Stimulated activated naive CD8-positive, alpha-beta T cell treated with anti-CD3 and anti-CD28 coated beads, Interleukin-15, amount 100 ng/mL, for 72 hours (primary cell): ENCODE measurements at regions not wholly inside any gene's neighbourhood (a gene's known extent, or its start where the extent isn't known, plus 50 kb on each side); places are given as distances from the start of the nearest gene placed in this dataset.

ENCODE experiments used
- ATAC-seq: fragments of 150-1000 bp; cut with Tn5 transposase; 2 replicates; pipeline ENCODE4 v1.10.0; 2021; ENCODE audit warnings: mild to moderate bottlenecking, moderate library complexity
- DNase-seq, 2 donors: peaks; one replicate each; pipeline ENCODE4 v3.0.0; 2021 to 2022
- H3K27ac Mint-ChIP-seq, 2 donors: one replicate each; pipeline ENCODE4 v1.8.0; 2022; ENCODE audit warnings: mild to moderate bottlenecking in 2 of 2, mixed read lengths in 2 of 2, moderate library complexity in 2 of 2
- H3K27me3 Mint-ChIP-seq: one replicate; pipeline ENCODE4 v1.8.0; 2022; ENCODE audit warnings: mixed read lengths
- H3K4me1 Mint-ChIP-seq: one replicate; pipeline ENCODE4 v1.8.0; 2022; ENCODE audit warnings: mild to moderate bottlenecking, mixed read lengths
- H3K4me3 Mint-ChIP-seq, 2 donors: one replicate each; pipeline ENCODE4 v1.8.0; 2022; ENCODE audit warnings: mild to moderate bottlenecking in 2 of 2, mixed read lengths in 2 of 2, moderate library complexity in 1 of 2
- H3K9me3 Mint-ChIP-seq, 2 donors: one replicate each; pipeline ENCODE4 v1.8.0; 2022; ENCODE audit warnings: mixed read lengths in 2 of 2

GRCh38 chr12:24446287-24446686 is 496.8 kb upstream of the SOX5 start:
- ATAC-seq (no peak), DNase-seq (no peak)
- Mint-ChIP-seq H3K27me3 (no peaks in the 10 kb centered on the region), H3K27ac (no peak overlapping the region), H3K4me1 (no peaks in the 10 kb centered on the region), H3K4me3 (no peak overlapping the region), H3K9me3 (peaks cover 0 to 6% of the 10 kb centered on the region in 2 donors)

- no peak for DNase-seq
- H3K4me1 Mint-ChIP-seq, result no peaks in the 10 kb centered on the region
- ATAC-seq, result no peak
- no peak overlapping the region for H3K4me3 Mint-ChIP-seq
- H3K27me3 Mint-ChIP-seq, result no peaks in the 10 kb centered on the region
- peaks cover 0 to 8% of the 10 kb centered on the region in 2 donors for H3K9me3 Mint-ChIP-seq
- H3K27ac Mint-ChIP-seq, result no peak overlapping the region
These were observed 495.2 kb upstream of the SOX5 start for GRCh38 chr12:24444634-24445033.

- H3K4me3 Mint-ChIP-seq, result no peak overlapping the region
- no peaks in the 10 kb centered on the region for H3K27me3 Mint-ChIP-seq
- ATAC-seq, result no peak
- peaks cover 0 to 8% of the 10 kb centered on the region in 2 donors for H3K9me3 Mint-ChIP-seq
- no peak overlapping the region for H3K27ac Mint-ChIP-seq
- H3K4me1 Mint-ChIP-seq, result no peaks in the 10 kb centered on the region
- no peak for DNase-seq
These were observed 492.0 kb upstream of the SOX5 start for GRCh38 chr12:24441458-24441857.

GRCh38 chr12:24436667-24437066 is 487.2 kb upstream of the SOX5 start:
- Mint-ChIP-seq H3K27me3 (no peaks in the 10 kb centered on the region), H3K27ac (no peak overlapping the region), H3K4me3 (no peak overlapping the region), H3K4me1 (no peaks in the 10 kb centered on the region), H3K9me3 (peaks cover 0 to 8% of the 10 kb centered on the region in 2 donors)
- ATAC-seq (no peak), DNase-seq (no peak)

- H3K9me3 Mint-ChIP-seq, result peaks cover 0 to 5% of the 10 kb centered on the region in 2 donors
- no peak for DNase-seq
- no peak for ATAC-seq
These were observed 482.4 kb upstream of the SOX5 start for GRCh38 chr12:24431872-24432271.

GRCh38 chr12:24427776-24428175 is 478.3 kb upstream of the SOX5 start:
- Mint-ChIP-seq H3K27ac (no peak overlapping the region), H3K9me3 (no peaks in the 10 kb centered on the region), H3K4me1 (no peaks in the 10 kb centered on the region), H3K4me3 (no peak overlapping the region), H3K27me3 (peaks cover 8% of the 10 kb centered on the region)
- ATAC-seq (no peak), DNase-seq (no peak)

More at GRCh38 chr12:24431872-24432271, 482.4 kb upstream of the SOX5 start:
- Mint-ChIP-seq H3K4me1 (no peaks in the 10 kb centered on the region), H3K4me3 (no peak overlapping the region), H3K27ac (no peak overlapping the region), H3K27me3 (no peaks in the 10 kb centered on the region)

- no peaks in the 10 kb centered on the region for H3K4me1 Mint-ChIP-seq
- no peak overlapping the region for H3K27ac Mint-ChIP-seq
- ATAC-seq, result no peak
- no peak overlapping the region for H3K4me3 Mint-ChIP-seq
- no peaks in the 10 kb centered on the region for H3K9me3 Mint-ChIP-seq
- H3K27me3 Mint-ChIP-seq, result peaks cover 8% of the 10 kb centered on the region
- no peak for DNase-seq
These were observed 476.1 kb upstream of the SOX5 start for GRCh38 chr12:24425601-24425970.

- Mint-ChIP-seq H3K4me3 (no peak overlapping the region), H3K27me3 (peaks cover 8% of the 10 kb centered on the region), H3K27ac (peak overlapping the region in 1 of 2 donors; percentile 62), H3K9me3 (no peaks in the 10 kb centered on the region), H3K4me1 (no peaks in the 10 kb centered on the region)
- ATAC-seq (peak; percentile 60), DNase-seq (no peak)
These were observed 475.6 kb upstream of the SOX5 start for GRCh38 chr12:24424889-24425600.

GRCh38 chr12:24424376-24424775 is 474.9 kb upstream of the SOX5 start:
- no peak overlapping the region for H3K4me3 Mint-ChIP-seq
- H3K27ac Mint-ChIP-seq, result no peak overlapping the region
- no peak for DNase-seq
- H3K9me3 Mint-ChIP-seq, result no peaks in the 10 kb centered on the region
- H3K4me1 Mint-ChIP-seq, result no peaks in the 10 kb centered on the region
- ATAC-seq, result no peak
- H3K27me3 Mint-ChIP-seq, result peaks cover 8% of the 10 kb centered on the region

- no peaks in the 10 kb centered on the region for H3K4me1 Mint-ChIP-seq
- DNase-seq, result no peak
- no peak for ATAC-seq
- no peak overlapping the region for H3K4me3 Mint-ChIP-seq
- no peak overlapping the region for H3K27ac Mint-ChIP-seq
- H3K27me3 Mint-ChIP-seq, result peaks cover 8% of the 10 kb centered on the region
- H3K9me3 Mint-ChIP-seq, result no peaks in the 10 kb centered on the region
These were observed 474.1 kb upstream of the SOX5 start for GRCh38 chr12:24423611-24424010.

- H3K27me3 Mint-ChIP-seq, result peaks cover 8% of the 10 kb centered on the region
- H3K4me3 Mint-ChIP-seq, result no peak overlapping the region
- H3K27ac Mint-ChIP-seq, result no peak overlapping the region
- H3K9me3 Mint-ChIP-seq, result peaks cover 0 to 4% of the 10 kb centered on the region in 2 donors
- no peak for ATAC-seq
- H3K4me1 Mint-ChIP-seq, result no peaks in the 10 kb centered on the region
- no peak for DNase-seq
These were observed 472.3 kb upstream of the SOX5 start for GRCh38 chr12:24421759-24422158.

- DNase-seq (no peak), ATAC-seq (no peak)
- H3K4me1 Mint-ChIP-seq, result no peaks in the 10 kb centered on the region
- no peak overlapping the region for H3K27ac Mint-ChIP-seq
- peaks cover 0 to 4% of the 10 kb centered on the region in 2 donors for H3K9me3 Mint-ChIP-seq
- no peaks in the 10 kb centered on the region for H3K27me3 Mint-ChIP-seq
- no peak overlapping the region for H3K4me3 Mint-ChIP-seq
These were observed 468.7 kb upstream of the SOX5 start for GRCh38 chr12:24418157-24418556.

- DNase-seq (no peak), ATAC-seq (no peak)
- Mint-ChIP-seq H3K27me3 (no peaks in the 10 kb centered on the region), H3K9me3 (peaks cover 0 to 8% of the 10 kb centered on the region in 2 donors), H3K4me3 (no peak overlapping the region), H3K4me1 (no peaks in the 10 kb centered on the region), H3K27ac (no peak overlapping the region)
These were observed 467.1 kb upstream of the SOX5 start for GRCh38 chr12:24416423-24417109.

GRCh38 chr12:24415934-24416333 is 466.5 kb upstream of the SOX5 start:
- H3K4me3 Mint-ChIP-seq, result no peak overlapping the region

GRCh38 chr12:24414480-24414879 is 465.0 kb upstream of the SOX5 start:
- peaks cover 0 to 8% of the 10 kb centered on the region in 2 donors for H3K9me3 Mint-ChIP-seq
- H3K27me3 Mint-ChIP-seq, result no peaks in the 10 kb centered on the region
- no peak for ATAC-seq
- DNase-seq, result no peak
- no peaks in the 10 kb centered on the region for H3K4me1 Mint-ChIP-seq
- no peak overlapping the region for H3K27ac Mint-ChIP-seq
- H3K4me3 Mint-ChIP-seq, result no peak overlapping the region

More at GRCh38 chr12:24415934-24416333, 466.5 kb upstream of the SOX5 start:
- H3K27ac Mint-ChIP-seq, result no peak overlapping the region
- no peaks in the 10 kb centered on the region for H3K27me3 Mint-ChIP-seq
- peaks cover 0 to 8% of the 10 kb centered on the region in 2 donors for H3K9me3 Mint-ChIP-seq
- DNase-seq, result no peak
- no peaks in the 10 kb centered on the region for H3K4me1 Mint-ChIP-seq
- no peak for ATAC-seq

GRCh38 chr12:24411948-24412347 is 462.5 kb upstream of the SOX5 start:
- Mint-ChIP-seq H3K4me1 (peaks cover 10% of the 10 kb centered on the region), H3K27me3 (peaks cover 3% of the 10 kb centered on the region), H3K9me3 (peaks cover 0 to 6% of the 10 kb centered on the region in 2 donors), H3K4me3 (no peak overlapping the region), H3K27ac (no peak overlapping the region)
- DNase-seq (no peak), ATAC-seq (no peak)
